ENCODE measurements at regions not wholly inside any gene's neighbourhood (a gene's known extent, or its start where the extent isn't known, plus 50 kb on each side); places are given as distances from the start of the nearest gene placed in this dataset.

- TF ChIP-seq CTCF (IDR thresholded peaks at IDR 0.05), result no peak
- TF ChIP-seq POLR2A (IDR thresholded peaks at IDR 0.05), result no peak
Measured at GRCh38 chr16:13545271-13545670, 374.7 kb upstream of the ERCC4 start.
